ENCODE measurements at regions not wholly inside any gene's neighbourhood (a gene's known extent, or its start where the extent isn't known, plus 50 kb on each side); places are given as distances from the start of the nearest gene placed in this dataset.

GRCh38 chr4:116501954-116502353 is 583.4 kb downstream of the TRAM1L1 start:
- no peak for TF ChIP-seq CTCF (IDR thresholded peaks at IDR 0.05)
- no peak for TF ChIP-seq EP300 (IDR thresholded peaks at IDR 0.05)
- TF ChIP-seq POLR2A (IDR thresholded peaks at IDR 0.05): no peak
- no peak for TF ChIP-seq POLR2AphosphoS5 (IDR thresholded peaks at IDR 0.05)
- DNase-seq (ENCODE audit: low spot score in 2 of 2): no peak

GRCh38 chr4:116500225-116500624 is 585.2 kb downstream of the TRAM1L1 start:
- WGBS: 46% methylated on average over 2 of the region's 2 CpGs
- Histone ChIP-seq H3K4me1 (no peaks in the 10 kb centered on the region), H3K9me3 (no peaks in the 10 kb centered on the region), H3K27ac (no peak overlapping the region), H3K27me3 (no peaks in the 10 kb centered on the region), H3K36me3 (no peaks in the 10 kb centered on the region), H3K4me3 (no peak overlapping the region)
- TF ChIP-seq POLR2A (IDR thresholded peaks at IDR 0.05) (no peak), POLR2AphosphoS5 (IDR thresholded peaks at IDR 0.05) (no peak), EP300 (IDR thresholded peaks at IDR 0.05) (no peak), CTCF (IDR thresholded peaks at IDR 0.05) (no peak)
- no peak for DNase-seq (ENCODE audit: low spot score in 2 of 2)

More at GRCh38 chr4:116501954-116502353, 583.4 kb downstream of the TRAM1L1 start:
- Histone ChIP-seq H3K4me3 (no peak overlapping the region), H3K27ac (no peak overlapping the region), H3K9me3 (no peaks in the 10 kb centered on the region), H3K36me3 (no peaks in the 10 kb centered on the region), H3K4me1 (no peaks in the 10 kb centered on the region), H3K27me3 (no peaks in the 10 kb centered on the region)
- WGBS: 52% methylated on average over 4 of the region's 4 CpGs

GRCh38 chr4:116489739-116490138 is 595.6 kb downstream of the TRAM1L1 start:
- Histone ChIP-seq H3K36me3 (no peaks in the 10 kb centered on the region), H3K4me1 (no peaks in the 10 kb centered on the region), H3K27ac (no peak overlapping the region), H3K27me3 (no peaks in the 10 kb centered on the region), H3K9me3 (no peaks in the 10 kb centered on the region), H3K4me3 (no peak overlapping the region)
- TF ChIP-seq POLR2A (IDR thresholded peaks at IDR 0.05) (no peak), EP300 (IDR thresholded peaks at IDR 0.05) (no peak), CTCF (IDR thresholded peaks at IDR 0.05) (no peak), POLR2AphosphoS5 (IDR thresholded peaks at IDR 0.05) (no peak)
- no peak for DNase-seq (ENCODE audit: low spot score in 2 of 2)

GRCh38 chr4:116486401-116486800 is 599.0 kb downstream of the TRAM1L1 start:
- DNase-seq (ENCODE audit: low spot score in 2 of 2): no peak
- Histone ChIP-seq H3K27ac (no peak overlapping the region), H3K9me3 (no peaks in the 10 kb centered on the region), H3K4me1 (no peaks in the 10 kb centered on the region), H3K4me3 (no peak overlapping the region), H3K27me3 (no peaks in the 10 kb centered on the region), H3K36me3 (no peaks in the 10 kb centered on the region)
- 84% methylated on average over 2 of the region's 2 CpGs for WGBS
- TF ChIP-seq POLR2AphosphoS5 (IDR thresholded peaks at IDR 0.05) (no peak), CTCF (IDR thresholded peaks at IDR 0.05) (no peak), POLR2A (IDR thresholded peaks at IDR 0.05) (no peak), EP300 (IDR thresholded peaks at IDR 0.05) (no peak)

GRCh38 chr4:116480546-116480945 is 604.8 kb downstream of the TRAM1L1 start:
- no peaks in the 10 kb centered on the region for H3K9me3 ChIP-seq
- no peak overlapping the region for H3K27ac ChIP-seq
- WGBS: 81% methylated on average over 3 of the region's 3 CpGs
- TF ChIP-seq CTCF (IDR thresholded peaks at IDR 0.05) (no peak), EP300 (IDR thresholded peaks at IDR 0.05) (no peak), POLR2A (IDR thresholded peaks at IDR 0.05) (no peak)
- no peaks in the 10 kb centered on the region for H3K27me3 ChIP-seq
- no peak overlapping the region for H3K4me3 ChIP-seq
- DNase-seq (ENCODE audit: low spot score in 2 of 2): no peak
- H3K4me1 ChIP-seq: no peaks in the 10 kb centered on the region
- H3K36me3 ChIP-seq: no peaks in the 10 kb centered on the region

All from suprapubic skin (tissue), 4 donors.